Mesenchymal stem cell (in vitro differentiated cells and primary cell): ENCODE measurements at regions not wholly inside any gene's neighbourhood (a gene's known extent, or its start where the extent isn't known, plus 50 kb on each side); places are given as distances from the start of the nearest gene placed in this dataset.

Experiments used
- DNase-seq: peaks from one replicate; pipeline ENCODE4 v3.0.0-alpha.2; 2013
- H2AFZ ChIP-seq: one replicate; pipeline ENCODE4 v1.6.1; 2013; ENCODE audit warnings: low read depth, mild to moderate bottlenecking, control low read depth, inconsistent platforms, low read length, moderate library complexity
- H2AK5ac ChIP-seq: 2 replicates; pipeline ENCODE4 v1.6.1; 2013; ENCODE audit warnings: low read length, moderate library complexity, mild to moderate bottlenecking, inconsistent platforms; ENCODE audit not compliant: severe bottlenecking
- H2BK120ac ChIP-seq: one replicate; pipeline ENCODE4 v1.6.1; 2013; ENCODE audit warnings: low read depth, mild to moderate bottlenecking, inconsistent platforms, low read length, moderate library complexity
- H2BK12ac ChIP-seq, 2 experiments: one replicate each; pipeline ENCODE4 v1.6.1; 2013; ENCODE audit warnings: inconsistent platforms in 2 of 2, low read length in 2 of 2, mild to moderate bottlenecking in 2 of 2, moderate library complexity in 2 of 2, control low read depth in 1 of 2
- H2BK15ac ChIP-seq: one replicate; pipeline ENCODE4 v1.6.1; 2013; ENCODE audit warnings: mild to moderate bottlenecking, low read depth, inconsistent platforms; ENCODE audit not compliant: poor library complexity, severe bottlenecking
- H2BK5ac ChIP-seq: 2 replicates; pipeline ENCODE4 v1.6.1; 2013; ENCODE audit warnings: low read depth, mild to moderate bottlenecking, low read length, control low read depth, inconsistent platforms; ENCODE audit not compliant: poor library complexity, severe bottlenecking
- H3K14ac ChIP-seq, 2 experiments: one replicate each; pipeline ENCODE4 v1.6.1; 2013; ENCODE audit warnings: inconsistent platforms in 2 of 2, low read length in 2 of 2, control low read depth in 1 of 2, mild to moderate bottlenecking in 1 of 2, moderate library complexity in 1 of 2
- H3K18ac ChIP-seq, 2 experiments: one replicate each; pipeline ENCODE4 v1.6.1; 2013; ENCODE audit warnings: inconsistent platforms in 2 of 2, low read length in 2 of 2, control low read depth in 1 of 2, low read depth in 1 of 2, mild to moderate bottlenecking in 1 of 2
- H3K23ac ChIP-seq, 2 experiments: one replicate each; pipeline ENCODE4 v1.6.1; 2013; ENCODE audit warnings: inconsistent platforms in 2 of 2, low read length in 2 of 2, mild to moderate bottlenecking in 2 of 2, moderate library complexity in 2 of 2, control low read depth in 1 of 2
- H3K27ac ChIP-seq: 2 replicates; pipeline ENCODE4 v1.5.1; 2013; ENCODE audit warnings: mild to moderate bottlenecking, moderate library complexity, low read length, control low read depth, inconsistent platforms; ENCODE audit not compliant: poor library complexity, severe bottlenecking
- H3K27me3 ChIP-seq, 2 experiments: 2 replicates each; pipeline versions ENCODE4 v1.6.1 to v1.7.0; 2013; ENCODE audit warnings: low read length in 2 of 2, mild to moderate bottlenecking in 2 of 2, moderate library complexity in 2 of 2, control low read depth in 1 of 2, inconsistent platforms in 1 of 2; ENCODE audit not compliant: control insufficient read depth in 1 of 2, insufficient read depth in 1 of 2
- H3K36me3 ChIP-seq, 2 experiments: 2 replicates each; pipeline versions ENCODE4 v1.6.1 to v1.7.0; 2013; ENCODE audit warnings: low read length in 2 of 2, control low read depth in 1 of 2, inconsistent platforms in 1 of 2, low read depth in 1 of 2, mild to moderate bottlenecking in 1 of 2; ENCODE audit not compliant: insufficient read depth in 2 of 2, control insufficient read depth in 1 of 2
- H3K4ac ChIP-seq, 2 experiments: one replicate each; pipeline ENCODE4 v1.6.1; 2013; ENCODE audit warnings: inconsistent platforms in 2 of 2, low read length in 2 of 2, mild to moderate bottlenecking in 2 of 2, moderate library complexity in 2 of 2, control low read depth in 1 of 2, low read depth in 1 of 2
- H3K4me1 ChIP-seq: 2 replicates; pipeline ENCODE4 v1.6.1; 2013; ENCODE audit warnings: low read depth, low read length, control low read depth; ENCODE audit not compliant: control insufficient read depth, insufficient read depth
- H3K4me2 ChIP-seq: 2 replicates; pipeline ENCODE4 v1.6.1; 2013; ENCODE audit warnings: low read length, mild to moderate bottlenecking, inconsistent platforms; ENCODE audit not compliant: poor library complexity, severe bottlenecking
- H3K4me3 ChIP-seq, 2 experiments: 2 replicates each; pipeline versions ENCODE4 v1.5.1 to v1.7.0; 2013; ENCODE audit warnings: low read length in 2 of 2, mild to moderate bottlenecking in 2 of 2, control low read depth in 1 of 2, low read depth in 1 of 2; ENCODE audit not compliant: insufficient read depth in 1 of 2
- H3K79me1 ChIP-seq: replicated peaks from 2 replicates; pipeline ENCODE4 v1.6.1; 2013; ENCODE audit warnings: mild to moderate bottlenecking, control low read depth, low read length, inconsistent platforms; ENCODE audit not compliant: poor library complexity, severe bottlenecking
- H3K9ac ChIP-seq: 2 replicates; pipeline ENCODE4 v1.7.0; 2013; ENCODE audit warnings: mild to moderate bottlenecking, low read length, moderate library complexity
- H3K9me3 ChIP-seq: 2 replicates; pipeline ENCODE4 v1.7.0; 2013; ENCODE audit warnings: mild to moderate bottlenecking, low read length; ENCODE audit not compliant: control insufficient read depth
- H4K8ac ChIP-seq: one replicate; pipeline ENCODE4 v1.6.1; 2013; ENCODE audit warnings: inconsistent platforms, mild to moderate bottlenecking, low read length, moderate library complexity
- H4K91ac ChIP-seq: one replicate; pipeline ENCODE4 v1.6.1; 2013; ENCODE audit warnings: mild to moderate bottlenecking, low read length, inconsistent platforms
- WGBS: methylation state at CpG from one replicate; pipeline ENCODE4 v1.1.7; 2013; ENCODE audit warnings: mixed read lengths; 5-methylcytosine and 5-hydroxymethylcytosine counted together

DNA sequence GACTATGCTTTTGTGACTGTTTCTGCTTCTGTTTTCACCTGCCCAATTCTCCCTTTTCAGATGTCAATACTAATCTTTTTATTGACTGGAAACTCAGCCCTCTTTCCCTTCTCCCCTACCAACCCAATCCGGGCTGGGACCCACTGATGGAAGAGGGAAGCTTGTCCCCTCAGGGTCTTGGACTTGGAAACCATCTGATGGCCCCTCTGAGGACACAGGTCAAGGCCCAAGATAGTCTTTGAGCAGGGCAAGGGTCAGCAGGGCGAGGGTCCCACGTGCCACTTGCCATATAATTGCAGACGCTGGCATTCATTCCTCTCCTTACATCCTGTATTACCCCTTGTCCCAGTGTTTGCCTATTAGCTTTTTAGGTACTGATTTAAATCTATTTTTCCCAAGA lies 678.2 kb upstream of the FANCL start:
- Histone ChIP-seq H3K4me1 (peaks cover 4% of the 10 kb centered on the region), H3K36me3 (no peaks in the 10 kb centered on the region), H3K4me2 (no peak overlapping the region), H3K27ac (no peak overlapping the region), H3K4me3 (no peak overlapping the region), H2AK5ac (no peak overlapping the region), H3K23ac (no peak overlapping the region), H2BK120ac (no peak overlapping the region), H3K79me1 (no peaks in the 10 kb centered on the region), H4K91ac (no peak overlapping the region), H4K8ac (no peak overlapping the region), H2BK12ac (no peak overlapping the region), H2BK5ac (no peak overlapping the region), H2AFZ (no peak overlapping the region), H2BK15ac (no peak overlapping the region), H3K18ac (no peak overlapping the region), H3K14ac (no peak overlapping the region), H3K9me3 (no peaks in the 10 kb centered on the region), H3K9ac (no peak overlapping the region), H3K27me3 (no peaks in the 10 kb centered on the region), H3K4ac (no peak overlapping the region)
- no peak for DNase-seq
- 80% methylated on average over 4 of the region's 4 CpGs for WGBS

DNA sequence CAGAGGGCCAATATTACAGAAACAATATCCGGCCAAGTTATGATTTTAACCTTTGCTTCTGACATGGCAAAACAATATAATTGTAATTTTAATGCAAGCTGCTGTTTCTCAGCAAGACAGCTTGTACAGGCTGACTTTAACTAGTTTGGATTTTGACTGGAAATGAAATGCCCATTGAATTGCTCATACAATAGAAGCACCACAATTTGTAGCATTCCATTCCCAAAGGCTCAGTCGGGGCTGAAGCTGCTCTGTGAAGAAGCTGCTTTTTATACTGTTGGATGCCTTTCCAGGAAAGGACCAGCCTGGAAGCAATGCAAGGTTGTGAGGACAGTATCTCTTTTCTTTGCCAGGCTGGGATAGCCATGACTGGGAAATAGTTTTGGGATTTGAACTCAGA lies 677.0 kb upstream of the FANCL start:
- no peaks in the 10 kb centered on the region for H3K27me3 ChIP-seq
- no peak overlapping the region for H3K23ac ChIP-seq
- DNase-seq, result peak; percentile 38
- 7% methylated on average over 1 of the region's 2 CpGs for WGBS
- H2BK5ac ChIP-seq, result no peak overlapping the region
- no peak overlapping the region for H2AFZ ChIP-seq
- peaks cover 4% of the 10 kb centered on the region for H3K4me1 ChIP-seq
- H4K91ac ChIP-seq, result no peak overlapping the region
- no peak overlapping the region for H2BK120ac ChIP-seq
- H3K27ac ChIP-seq, result no peak overlapping the region
- H3K4me2 ChIP-seq, result no peak overlapping the region
- no peak overlapping the region for H2BK12ac ChIP-seq
- H3K14ac ChIP-seq, result no peak overlapping the region
- no peak overlapping the region for H4K8ac ChIP-seq
- H3K9me3 ChIP-seq, result no peaks in the 10 kb centered on the region
- H3K18ac ChIP-seq, result no peak overlapping the region
- no peak overlapping the region for H3K4me3 ChIP-seq
- H3K79me1 ChIP-seq, result no peaks in the 10 kb centered on the region
- no peak overlapping the region for H2BK15ac ChIP-seq
- H3K36me3 ChIP-seq, result no peaks in the 10 kb centered on the region
- no peak overlapping the region for H3K4ac ChIP-seq
- H3K9ac ChIP-seq, result peak overlapping the region; percentile 27
- no peak overlapping the region for H2AK5ac ChIP-seq

DNA sequence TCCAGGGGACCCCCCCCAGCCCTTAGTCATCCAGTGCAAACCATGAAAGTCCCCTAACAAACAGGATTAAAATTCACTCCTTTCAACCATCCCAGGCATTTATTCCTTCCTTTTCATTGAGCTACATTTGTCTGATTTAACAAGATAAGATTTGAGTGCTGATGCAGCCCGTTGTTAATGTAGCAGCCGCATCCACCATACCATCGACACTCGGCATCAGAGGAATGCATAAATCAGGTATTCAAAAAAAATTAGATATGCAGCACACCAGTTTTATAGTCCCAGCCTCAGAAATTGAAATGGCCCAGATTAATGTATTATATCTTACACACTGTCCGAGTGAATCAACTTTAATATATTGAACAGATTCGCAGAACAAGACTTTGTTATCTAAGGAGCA lies 676.5 kb upstream of the FANCL start:
- peaks cover 4% of the 10 kb centered on the region for H3K4me1 ChIP-seq
- H2BK15ac ChIP-seq, result no peak overlapping the region
- no peak overlapping the region for H2BK12ac ChIP-seq
- no peak overlapping the region for H2BK5ac ChIP-seq
- no peak overlapping the region for H4K91ac ChIP-seq
- H3K9me3 ChIP-seq, result no peaks in the 10 kb centered on the region
- WGBS, result 94% methylated on average over 5 of the region's 6 CpGs
- H3K36me3 ChIP-seq, result no peaks in the 10 kb centered on the region
- no peak overlapping the region for H2BK120ac ChIP-seq
- no peak overlapping the region for H3K14ac ChIP-seq
- no peaks in the 10 kb centered on the region for H3K79me1 ChIP-seq
- H2AFZ ChIP-seq, result no peak overlapping the region
- no peak overlapping the region for H2AK5ac ChIP-seq
- H3K4ac ChIP-seq, result no peak overlapping the region
- peak overlapping the region; percentile 27 for H3K9ac ChIP-seq
- H3K18ac ChIP-seq, result no peak overlapping the region
- H3K27me3 ChIP-seq, result no peaks in the 10 kb centered on the region
- DNase-seq, result no peak
- no peak overlapping the region for H3K27ac ChIP-seq
- no peak overlapping the region for H3K4me3 ChIP-seq
- no peak overlapping the region for H3K4me2 ChIP-seq
- no peak overlapping the region for H3K23ac ChIP-seq
- no peak overlapping the region for H4K8ac ChIP-seq

DNA sequence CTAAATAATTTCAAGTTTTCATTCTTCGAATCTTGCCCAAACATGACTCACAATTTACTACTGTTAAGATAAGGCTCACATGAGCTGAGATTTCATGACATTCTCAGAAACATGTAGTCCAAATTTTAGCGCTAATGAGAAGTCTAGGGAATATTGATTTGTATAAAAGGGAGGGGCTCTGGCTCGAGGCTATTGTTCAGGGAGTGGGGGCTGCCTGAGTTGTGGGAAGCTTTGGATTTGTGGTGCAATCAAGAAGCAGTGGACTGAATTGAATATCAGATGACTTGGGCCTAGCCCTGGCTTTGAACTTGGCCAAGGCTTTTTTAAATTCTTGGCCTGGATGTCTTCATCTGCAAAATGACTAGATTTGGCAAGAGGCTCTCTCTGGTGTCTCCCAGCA lies 674.9 kb upstream of the FANCL start:
- no peak overlapping the region for H3K14ac ChIP-seq
- H3K4me2 ChIP-seq, result no peak overlapping the region
- H3K18ac ChIP-seq, result no peak overlapping the region
- H2BK12ac ChIP-seq, result no peak overlapping the region
- no peak overlapping the region for H4K91ac ChIP-seq
- no peak overlapping the region for H2BK15ac ChIP-seq
- H3K36me3 ChIP-seq, result no peaks in the 10 kb centered on the region
- H2AFZ ChIP-seq, result no peak overlapping the region
- no peak overlapping the region for H3K4me3 ChIP-seq
- no peaks in the 10 kb centered on the region for H3K79me1 ChIP-seq
- H2AK5ac ChIP-seq, result no peak overlapping the region
- peaks cover 4% of the 10 kb centered on the region for H3K4me1 ChIP-seq
- no peak overlapping the region for H4K8ac ChIP-seq
- H2BK120ac ChIP-seq, result no peak overlapping the region
- 85% methylated on average over 2 of the region's 3 CpGs for WGBS
- H3K27ac ChIP-seq, result no peak overlapping the region
- H3K4ac ChIP-seq, result no peak overlapping the region
- H3K9me3 ChIP-seq, result no peaks in the 10 kb centered on the region
- DNase-seq, result no peak
- no peak overlapping the region for H3K23ac ChIP-seq
- no peak overlapping the region for H3K9ac ChIP-seq
- no peak overlapping the region for H2BK5ac ChIP-seq
- no peaks in the 10 kb centered on the region for H3K27me3 ChIP-seq
